GM18498 (cell line): ENCODE measurements at regions not wholly inside any gene's neighbourhood (a gene's known extent, or its start where the extent isn't known, plus 50 kb on each side); places are given as distances from the start of the nearest gene placed in this dataset.

Experiments
- ATAC-seq: cut with Tn5 transposase; IDR thresholded peaks from one replicate; pipeline ENCODE4 v1.9.1; 2021; ENCODE audit warnings: mild to moderate bottlenecking, moderate library complexity; ENCODE audit not compliant: unreplicated experiment

DNA sequence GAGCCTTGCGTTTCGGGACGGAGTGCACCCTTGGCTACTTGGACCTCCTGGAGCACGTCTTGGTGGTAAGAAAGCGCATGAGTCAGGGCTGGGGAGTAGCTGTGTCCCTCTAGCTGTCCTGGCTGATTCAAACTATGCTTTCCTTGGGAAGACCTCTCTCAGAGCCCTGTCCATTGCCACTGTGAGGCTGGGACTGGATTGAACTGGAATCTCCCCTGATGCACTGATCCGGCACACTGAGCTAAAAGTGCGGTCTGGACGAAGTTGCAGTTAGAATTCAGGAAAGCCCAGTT lies 232.6 kb upstream of the TPM1 start:
- ATAC-seq, result no peak

DNA sequence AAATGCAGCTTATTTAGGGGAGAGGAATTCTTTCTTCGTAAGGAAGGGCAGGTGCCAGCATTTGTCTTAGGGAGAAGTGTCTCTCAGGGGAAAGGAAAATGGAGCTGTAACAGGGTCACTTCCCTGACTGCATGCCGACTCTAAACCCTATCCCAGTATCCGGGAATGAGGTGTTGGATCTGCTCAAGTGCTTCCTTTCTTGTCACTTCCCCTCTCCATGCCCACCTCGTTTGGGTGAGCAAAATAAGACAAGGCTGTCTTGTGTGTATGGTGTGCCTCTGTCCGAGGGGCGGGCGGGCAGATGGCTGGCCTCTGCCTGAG lies 230.1 kb upstream of the TPM1 start:
- ATAC-seq, result no peak

DNA sequence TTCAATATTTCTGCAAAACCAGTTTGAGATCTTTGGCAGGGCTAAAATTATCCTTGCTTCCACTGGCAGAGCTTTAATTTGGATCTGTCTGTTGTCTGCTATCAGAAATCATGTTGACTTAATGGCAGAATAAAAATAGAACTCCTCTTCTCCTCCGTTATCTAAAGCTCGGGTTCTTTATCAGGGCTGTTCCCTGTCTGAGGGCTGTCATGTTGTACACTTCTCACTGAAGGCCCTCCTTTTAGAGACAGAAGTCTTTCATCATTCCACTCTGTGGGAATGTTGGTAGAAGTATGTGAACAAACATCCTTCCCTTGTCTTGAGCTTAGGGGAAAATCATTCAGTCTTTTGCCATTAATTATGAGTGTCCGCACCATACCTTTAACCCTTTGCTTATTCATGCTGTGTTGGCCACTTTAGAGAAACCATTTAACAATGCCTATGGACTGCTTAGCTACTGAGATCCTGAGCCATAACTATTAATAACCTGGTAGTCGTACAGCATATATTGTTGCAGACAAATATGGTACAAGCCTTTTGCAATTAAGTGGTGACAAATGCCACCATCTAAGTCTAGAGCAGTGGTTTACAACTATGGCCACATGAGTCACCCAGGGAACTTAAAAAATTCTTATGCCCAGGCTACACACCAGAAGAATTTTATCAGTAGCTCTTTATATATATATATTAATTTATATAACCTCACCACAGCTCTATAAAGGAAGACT lies 226.0 kb upstream of the TPM1 start:
- no peak for ATAC-seq

DNA sequence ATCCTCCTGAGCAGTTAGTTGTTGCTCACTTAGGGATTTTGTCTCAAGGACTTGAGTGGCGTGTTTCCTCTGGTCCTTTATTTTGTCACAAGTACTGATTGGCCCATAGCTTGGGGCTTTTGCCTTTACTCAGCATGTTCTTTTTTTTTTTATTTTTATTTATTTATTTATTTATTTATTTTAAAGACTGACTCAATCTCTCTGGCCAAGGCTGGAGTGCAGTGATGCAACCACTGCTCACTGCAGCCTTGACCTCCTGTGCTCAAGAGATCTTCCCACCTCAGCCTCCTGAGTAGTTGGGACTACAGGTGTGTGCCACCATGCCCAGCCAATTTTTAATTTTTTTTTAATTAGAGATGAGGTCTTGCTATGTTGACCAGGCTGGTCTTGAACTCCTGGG lies 223.9 kb upstream of the TPM1 start:
- no peak for ATAC-seq

DNA sequence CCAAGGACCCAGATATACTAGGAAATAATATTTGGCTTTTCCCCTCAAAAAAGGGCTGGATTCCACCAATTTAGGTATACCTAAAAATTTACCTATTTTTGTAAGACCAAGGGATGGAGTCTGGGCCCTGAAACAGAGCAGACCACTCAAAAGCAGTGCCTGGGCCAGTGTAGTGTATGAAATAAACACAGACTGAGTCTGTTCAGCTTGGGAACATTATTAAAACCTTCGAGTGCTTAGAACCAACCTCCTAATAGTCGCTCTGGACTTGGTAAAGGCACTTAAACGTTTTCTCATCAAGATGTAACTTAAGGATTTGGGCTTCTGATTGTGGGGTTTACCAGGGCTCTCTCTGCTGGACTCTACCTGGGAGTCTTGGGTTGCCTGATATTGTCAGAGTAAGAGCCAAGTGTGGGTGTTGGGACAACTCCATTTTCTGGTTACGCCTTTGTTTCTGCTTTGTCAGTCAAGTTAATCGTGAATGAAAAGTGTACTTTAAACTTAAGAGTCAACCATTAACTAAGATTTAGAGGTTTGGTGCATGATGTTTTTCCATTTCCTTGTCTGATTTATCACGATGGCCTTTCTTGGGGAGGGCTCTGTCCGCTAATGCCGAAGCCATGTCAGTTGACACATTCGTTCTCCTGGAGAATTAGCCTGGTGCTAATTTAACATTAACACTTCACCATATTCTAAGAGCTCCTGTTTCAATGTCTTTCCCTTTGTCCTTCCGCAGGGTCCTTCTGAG lies 221.0 kb upstream of the TPM1 start:
- no peak for ATAC-seq

DNA sequence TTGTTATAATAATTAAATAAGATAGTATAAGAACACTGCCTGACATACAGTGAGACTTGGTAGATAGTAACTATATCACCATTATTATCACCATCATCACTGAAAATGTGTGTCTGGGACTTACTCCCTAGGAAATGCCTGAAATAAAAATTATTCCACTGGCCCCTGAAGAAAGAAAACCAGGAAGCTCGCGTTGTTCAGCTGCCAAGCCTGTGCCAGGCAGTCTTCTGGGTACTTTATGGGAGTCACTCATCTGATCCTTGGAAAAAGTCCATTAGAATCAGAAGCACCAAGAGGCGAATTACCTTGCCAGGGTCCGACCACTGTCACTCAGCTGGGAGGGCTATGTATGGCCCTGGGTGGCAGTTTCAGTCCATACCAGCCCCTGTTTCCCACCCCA lies 220.3 kb upstream of the TPM1 start:
- no peak for ATAC-seq

DNA sequence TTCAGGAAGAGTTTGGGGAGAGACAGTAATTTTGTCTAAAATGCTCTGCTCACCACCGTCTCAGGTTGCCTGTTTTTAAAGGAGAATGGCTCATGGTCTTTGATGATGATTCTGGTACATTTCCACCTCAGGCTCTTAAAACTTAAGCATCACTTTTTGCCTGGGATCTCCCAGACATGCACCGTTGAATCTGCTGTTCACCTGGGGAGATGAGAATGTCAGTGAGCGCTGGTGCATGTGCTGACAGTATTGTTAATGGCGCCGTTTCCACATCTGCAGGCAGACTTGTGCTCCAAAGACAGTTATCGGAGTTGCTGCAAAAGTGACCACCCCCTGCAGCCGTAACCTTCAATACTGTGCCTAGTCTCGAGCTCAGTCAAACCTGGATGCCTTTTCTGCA lies 219.0 kb upstream of the TPM1 start:
- ATAC-seq, result no peak

DNA sequence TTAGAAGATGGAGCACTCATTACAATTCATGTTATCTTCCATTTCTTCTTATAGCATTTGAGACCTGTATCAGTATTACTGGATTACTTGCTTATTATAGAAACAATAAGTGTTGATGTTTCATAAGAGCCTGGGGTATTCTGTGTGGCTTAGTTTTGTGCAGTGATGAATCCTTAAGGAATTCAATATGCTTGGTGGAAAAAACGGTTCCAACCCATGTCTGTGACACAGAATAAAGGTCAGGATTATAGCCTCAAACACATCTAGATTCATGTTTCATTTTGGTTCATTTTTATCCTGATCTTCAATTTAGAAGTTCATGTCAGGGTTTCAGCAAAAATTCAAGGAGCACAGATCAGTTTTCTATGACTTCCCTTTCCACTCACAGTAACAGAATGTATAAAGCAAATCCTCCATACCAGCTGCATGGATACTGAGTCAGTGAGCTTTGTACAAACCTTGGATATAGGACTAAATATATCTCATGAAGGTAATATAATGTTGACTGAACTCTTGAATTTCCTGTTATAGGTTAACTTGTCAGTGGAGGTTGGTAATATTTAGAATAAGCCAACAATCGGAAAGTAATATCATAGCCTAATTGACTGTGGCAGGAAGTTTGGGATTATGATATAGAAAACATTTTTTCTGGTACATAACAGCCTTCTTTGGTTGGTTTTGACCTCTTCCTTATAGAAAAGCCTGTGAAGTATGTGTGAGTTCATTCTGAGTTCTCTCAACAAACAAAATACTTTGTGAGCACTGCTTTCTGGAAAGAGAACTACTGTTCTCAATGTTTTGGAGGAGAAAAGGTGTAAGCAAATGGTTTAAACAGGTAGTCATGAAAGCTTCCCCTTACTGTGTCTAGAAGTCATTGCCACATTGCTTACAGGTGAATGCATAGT lies 218.2 kb upstream of the TPM1 start:
- ATAC-seq, result no peak

DNA sequence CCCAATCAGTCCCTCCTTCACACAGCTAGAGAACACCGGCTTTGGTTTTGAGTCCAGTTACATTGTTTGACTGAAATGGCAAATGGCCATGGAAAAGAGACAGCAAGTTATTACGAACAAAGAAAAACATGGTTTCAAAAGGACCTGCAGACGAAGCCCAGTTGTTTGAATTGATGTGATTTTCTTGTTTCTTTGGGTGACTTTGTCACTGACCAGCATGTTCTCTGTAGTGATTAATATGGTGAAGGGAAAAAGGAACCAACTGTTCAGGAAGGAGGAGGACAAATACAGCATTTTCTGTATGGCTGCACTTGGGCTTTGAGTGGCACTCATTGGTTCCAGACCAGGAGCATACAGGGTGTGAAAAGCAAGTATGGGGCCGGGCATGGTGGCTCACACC lies 217.4 kb upstream of the TPM1 start:
- no peak for ATAC-seq

DNA sequence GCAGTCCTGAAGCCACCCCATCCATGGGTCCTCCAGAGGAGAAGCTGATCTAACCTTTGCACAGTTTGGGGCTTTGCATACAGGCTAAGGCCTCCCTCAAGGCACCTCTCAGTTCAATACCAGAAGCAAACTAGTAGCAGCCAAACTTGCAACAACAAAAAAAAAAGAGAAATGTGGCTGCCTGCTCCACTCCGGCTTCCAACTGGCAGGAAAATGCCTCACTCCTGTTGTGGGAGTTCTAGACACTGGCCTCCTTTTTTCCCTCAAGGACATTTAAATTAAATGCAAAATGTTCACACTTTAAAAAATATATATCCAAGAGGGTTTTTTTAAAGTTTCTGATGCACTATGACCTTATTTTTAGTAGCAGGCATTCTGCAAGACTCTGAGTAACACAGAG lies 216.0 kb upstream of the TPM1 start:
- no peak for ATAC-seq

DNA sequence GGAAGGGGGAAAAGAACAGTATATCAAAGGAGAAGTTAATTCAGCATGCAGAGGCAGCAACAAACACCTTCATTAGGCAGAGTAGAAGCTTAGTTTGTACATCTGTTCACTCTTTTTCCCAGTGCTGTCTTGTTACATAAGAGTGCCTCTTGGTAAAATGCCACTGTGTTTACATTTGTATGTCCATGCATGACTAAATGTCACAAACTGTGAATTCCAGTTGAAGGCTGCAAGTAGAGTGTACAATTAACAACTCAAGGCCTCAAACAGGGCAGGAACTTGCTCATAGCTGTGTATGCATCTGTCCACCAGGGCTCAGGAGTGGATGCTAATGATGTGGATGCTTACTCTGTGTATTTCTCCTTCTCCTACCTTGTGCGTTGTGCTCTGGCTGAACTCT lies 214.2 kb upstream of the TPM1 start:
- no peak for ATAC-seq

DNA sequence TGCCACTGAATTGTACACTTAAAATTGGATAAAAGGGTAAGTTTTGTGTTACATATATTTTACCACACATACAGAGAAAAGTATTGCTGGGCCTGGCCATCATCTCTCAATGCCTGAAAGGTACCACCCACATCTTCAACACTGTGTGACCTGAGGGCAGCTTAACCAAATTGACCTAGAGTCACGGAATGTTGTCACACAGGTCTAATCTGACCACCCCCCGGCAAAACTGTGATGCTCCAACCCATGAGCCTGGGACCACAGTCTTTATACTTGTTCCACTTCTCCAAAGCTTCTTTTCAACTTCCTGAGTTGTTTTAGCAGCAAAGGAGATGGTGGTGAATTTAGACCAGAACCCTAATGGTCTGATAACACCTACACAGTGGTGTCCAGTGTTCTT lies 210.3 kb upstream of the TPM1 start:
- ATAC-seq, result no peak

DNA sequence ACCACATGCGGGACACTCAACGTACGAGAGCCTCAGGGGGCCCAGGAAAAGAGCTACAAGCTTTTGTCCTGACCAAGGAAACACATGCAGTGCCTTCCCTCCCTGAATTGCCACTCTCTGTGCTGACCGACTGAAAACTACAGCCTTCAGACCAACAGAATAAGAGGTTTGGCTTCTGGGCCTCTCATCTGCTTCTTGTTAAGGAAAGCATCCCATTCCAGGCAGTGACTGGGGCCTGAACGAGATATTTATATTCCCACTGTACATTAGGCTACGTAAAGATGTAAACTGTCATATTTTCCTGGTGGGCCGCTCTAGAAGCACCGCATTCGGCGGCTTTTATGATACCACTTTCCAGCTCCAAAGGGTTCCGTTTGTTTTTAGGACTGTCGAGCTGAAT lies 208.9 kb upstream of the TPM1 start:
- no peak for ATAC-seq

DNA sequence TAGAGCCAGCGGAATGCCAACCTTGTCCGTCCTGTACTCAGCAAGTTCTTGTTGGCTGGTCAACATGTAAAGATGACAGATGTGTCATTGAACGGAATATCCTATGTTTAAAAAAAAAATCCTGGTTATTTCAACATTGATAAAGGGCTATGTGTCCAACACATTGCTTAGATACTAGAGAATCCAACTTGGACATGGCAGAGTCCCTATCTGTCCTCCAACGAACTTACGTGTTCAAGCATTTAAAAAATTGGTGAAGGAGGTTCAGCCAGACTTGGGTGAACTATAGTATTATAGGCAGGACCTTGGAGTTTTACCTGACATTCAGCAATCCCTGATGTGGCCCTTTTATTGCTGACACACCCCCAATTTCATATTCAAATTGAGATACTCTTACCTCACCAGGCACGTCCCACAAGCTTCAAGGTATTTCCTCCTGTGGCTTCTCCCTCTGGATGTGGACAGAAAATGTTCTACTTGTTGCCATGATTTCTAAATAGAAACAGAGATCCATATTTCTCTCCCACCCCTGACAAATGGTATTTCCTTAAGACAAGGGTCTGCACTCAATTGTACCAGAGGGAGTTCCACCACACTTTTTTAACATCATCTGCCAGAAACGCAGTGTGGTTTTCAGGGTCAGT lies 207.7 kb upstream of the TPM1 start:
- no peak for ATAC-seq

DNA sequence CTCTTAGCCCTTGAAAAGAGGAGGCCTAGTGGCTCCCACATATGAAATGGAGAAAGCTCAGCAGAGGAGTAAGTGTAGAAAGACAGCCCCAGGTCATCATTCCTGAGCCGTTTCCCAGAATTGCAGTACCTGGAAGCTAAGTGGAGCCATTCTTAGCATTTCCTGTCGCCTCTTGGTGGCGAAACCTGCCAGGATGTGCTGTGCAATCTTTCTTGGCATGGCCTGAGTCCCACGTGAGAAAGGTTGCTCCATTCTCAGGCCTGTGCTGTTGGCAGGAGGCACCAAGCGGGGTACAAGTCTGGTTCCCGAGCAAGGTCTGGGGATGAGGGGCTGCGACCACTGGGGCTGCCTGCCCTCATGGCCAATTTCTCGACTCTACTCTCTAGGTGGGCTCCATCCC lies 207.2 kb upstream of the TPM1 start:
- ATAC-seq, result no peak

DNA sequence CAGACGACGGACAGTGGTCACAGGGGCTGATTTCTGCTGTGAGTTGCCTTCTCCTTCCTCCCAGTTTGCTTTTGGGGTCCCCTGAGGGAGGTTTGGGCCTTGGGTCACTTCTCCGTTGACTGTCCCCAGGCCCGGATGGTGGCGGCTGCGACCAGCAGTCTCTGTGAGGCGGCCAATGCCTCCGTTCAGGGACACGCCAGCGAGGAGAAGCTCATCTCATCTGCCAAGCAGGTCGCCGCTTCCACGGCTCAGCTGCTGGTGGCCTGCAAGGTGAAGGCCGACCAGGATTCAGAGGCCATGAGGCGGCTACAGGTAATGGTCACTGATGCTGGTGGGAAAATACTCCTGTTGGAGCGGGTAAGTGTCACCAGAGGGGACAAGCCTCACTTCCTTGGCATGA lies 206.8 kb upstream of the TPM1 start:
- no peak for ATAC-seq

DNA sequence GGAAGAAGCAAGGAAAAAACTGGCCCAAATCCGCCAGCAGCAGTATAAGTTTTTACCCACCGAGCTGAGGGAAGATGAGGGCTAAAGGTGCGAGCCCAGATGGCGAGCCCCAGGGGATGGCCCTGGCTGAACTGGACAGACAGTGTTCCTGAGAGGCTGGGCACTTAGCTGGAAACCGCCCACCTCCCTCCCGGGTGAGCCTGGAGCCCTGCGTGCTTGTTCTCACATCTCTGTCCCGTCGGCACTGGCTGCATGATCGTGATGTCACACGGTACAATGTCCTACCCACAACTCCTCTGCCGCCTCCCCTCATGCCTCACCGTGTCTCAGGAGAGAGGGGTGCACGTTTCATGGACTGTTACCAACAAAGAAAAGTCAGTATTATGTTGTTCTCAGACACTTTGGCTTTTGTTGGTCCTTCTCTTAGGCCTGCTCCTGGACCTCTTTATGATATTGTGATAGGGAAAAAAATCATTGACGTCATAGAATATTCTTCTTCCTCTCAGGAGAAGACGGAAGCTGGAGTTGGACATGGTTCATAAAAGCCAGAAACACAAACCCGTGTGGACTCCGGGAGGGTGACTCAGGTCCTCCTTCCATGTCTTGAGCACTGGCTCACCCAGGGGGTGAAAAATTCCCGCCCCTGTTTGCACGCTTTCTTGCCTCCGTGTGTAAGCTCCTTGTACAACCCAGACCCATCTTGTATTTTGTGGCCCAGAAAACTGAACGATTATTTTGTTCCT lies 201.8 kb upstream of the TPM1 start:
- no peak for ATAC-seq

DNA sequence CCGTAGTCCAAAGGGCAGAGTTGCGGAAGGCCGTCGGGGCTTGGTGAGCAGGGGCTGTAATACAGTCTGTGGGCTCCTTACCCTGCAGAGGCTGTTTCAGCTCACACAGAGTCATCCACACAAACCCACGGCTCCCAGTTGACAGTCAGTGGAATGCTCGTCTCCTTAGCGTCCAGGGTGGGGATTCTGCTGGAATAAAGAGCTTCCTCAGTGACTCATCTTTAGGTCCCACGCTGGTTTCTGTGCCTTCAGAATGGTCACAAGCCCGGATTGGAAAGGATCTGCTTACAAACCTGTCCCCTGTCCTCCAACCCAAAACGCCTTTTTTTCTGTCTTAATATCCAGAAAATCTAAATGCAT lies 201.3 kb upstream of the TPM1 start:
- no peak for ATAC-seq

DNA sequence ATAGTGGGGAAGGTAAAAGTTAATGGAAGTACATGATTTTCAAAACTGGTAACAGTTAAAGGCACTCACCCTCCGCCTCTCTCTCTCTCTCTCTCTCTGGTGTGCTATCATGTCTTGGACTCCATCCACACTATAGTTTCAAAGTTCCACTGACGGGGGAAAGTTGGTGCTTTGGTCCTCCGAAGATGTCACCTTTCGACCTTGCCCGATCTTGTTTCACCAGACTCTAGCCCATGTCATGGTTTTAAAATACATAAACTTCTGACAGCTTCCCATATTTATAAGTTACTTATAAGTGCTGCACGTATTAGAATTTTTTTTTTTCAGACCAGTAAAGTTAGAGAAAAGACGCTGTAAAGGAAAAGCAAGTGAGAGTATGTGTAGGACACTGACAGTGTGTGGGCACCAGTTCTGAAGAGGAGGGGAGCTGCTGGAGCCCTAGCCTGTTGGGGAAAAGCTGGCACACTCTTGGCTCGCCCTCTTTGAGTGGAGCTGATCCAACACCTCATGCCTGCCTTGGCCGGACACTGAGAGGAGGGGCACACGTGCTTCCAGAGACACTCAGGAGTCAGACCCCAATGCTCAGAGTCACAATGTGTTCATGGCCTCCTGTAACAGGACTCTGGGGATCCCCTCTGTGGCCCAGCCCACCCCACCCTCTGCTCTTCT lies 200.5 kb upstream of the TPM1 start:
- ATAC-seq, result no peak

DNA sequence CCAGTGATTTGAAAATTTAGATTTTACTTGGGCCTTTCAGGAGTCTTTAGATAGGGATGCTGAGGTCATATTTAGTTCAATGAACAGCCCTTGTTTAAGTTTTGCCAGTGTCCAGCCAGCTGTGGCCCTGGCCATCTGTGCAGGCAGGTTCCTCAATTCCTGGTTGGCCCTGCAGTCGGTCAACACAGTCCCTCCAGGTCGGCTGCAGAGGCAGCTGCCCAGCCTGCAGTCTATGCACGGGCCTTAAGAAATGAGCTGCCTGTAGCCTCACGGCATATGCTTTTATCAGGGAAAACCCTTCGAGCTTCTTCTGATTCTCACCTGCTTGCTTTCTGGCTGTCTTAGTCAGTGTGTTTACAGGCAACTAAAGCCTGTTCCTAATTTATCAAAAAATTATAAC lies 199.2 kb upstream of the TPM1 start:
- no peak for ATAC-seq
